CD4-positive, alpha-beta T cell treated with Interleukin-15 for 4 hours (primary cell): ENCODE measurements at regions not wholly inside any gene's neighbourhood (a gene's known extent, or its start where the extent isn't known, plus 50 kb on each side); places are given as distances from the start of the nearest gene placed in this dataset.

Experiments
- DNase-seq: peaks from one replicate; pipeline ENCODE4 v3.0.0-alpha.2; 2020; ENCODE audit warnings: low spot score

- no peak for DNase-seq
These were observed 49.9 kb upstream of the ATP2B2 start for GRCh38 chr3:10555263-10555662.

- no peak for DNase-seq
These were observed 50.9 kb upstream of the ATP2B2 start for GRCh38 chr3:10556312-10556711.

GRCh38 chr3:10557250-10557649 is 51.9 kb upstream of the ATP2B2 start:
- no peak for DNase-seq

DNA sequence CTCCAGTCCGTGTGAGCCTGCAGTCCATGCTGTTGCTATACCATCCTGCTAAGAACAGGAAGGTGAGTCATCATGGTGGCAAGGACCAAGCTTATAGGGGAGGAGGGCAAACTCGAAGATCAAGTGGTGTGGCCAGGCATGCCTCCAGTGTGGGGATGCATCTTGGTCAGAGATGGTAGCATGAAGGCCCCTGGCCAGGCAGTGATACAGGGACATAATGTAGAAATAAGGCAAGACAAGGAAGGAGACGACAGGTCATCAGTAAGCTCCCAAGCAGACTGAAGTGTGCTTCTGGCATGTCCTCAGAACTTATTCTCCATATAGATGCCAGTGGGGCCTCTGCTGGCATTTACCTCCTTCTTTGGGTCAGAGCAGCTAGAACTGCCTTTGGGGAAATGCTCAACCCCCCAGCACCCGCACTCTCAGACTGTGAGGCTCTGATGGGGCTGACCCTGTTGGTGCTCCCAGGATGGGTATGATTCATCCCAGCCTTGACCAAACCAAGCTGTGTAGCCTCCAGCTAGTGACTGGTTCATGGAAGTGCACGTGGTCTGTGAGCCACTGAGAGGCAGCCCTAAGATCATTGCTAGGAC is 52.5 kb upstream of the ATP2B2 start:
- DNase-seq: no peak

DNA sequence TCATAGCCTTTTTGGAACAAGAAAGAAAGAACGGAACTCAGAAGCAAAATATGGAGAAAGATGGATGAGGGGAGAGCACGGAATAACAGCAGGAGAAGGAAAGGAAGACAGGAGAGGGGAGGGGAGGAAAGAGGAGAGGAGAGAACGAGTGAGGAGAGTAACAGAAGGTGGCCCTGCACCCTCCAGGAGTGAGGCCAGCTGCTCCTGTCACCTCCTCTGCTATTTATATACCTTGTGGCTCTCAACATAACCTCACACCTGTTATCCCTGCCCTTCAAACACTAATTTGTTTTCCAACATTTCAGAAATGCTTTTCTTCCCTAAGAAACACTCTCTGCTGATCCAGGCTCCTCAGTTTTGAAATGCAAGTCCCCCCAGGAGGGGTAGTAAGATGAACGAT is 53.4 kb upstream of the ATP2B2 start:
- no peak for DNase-seq

DNA sequence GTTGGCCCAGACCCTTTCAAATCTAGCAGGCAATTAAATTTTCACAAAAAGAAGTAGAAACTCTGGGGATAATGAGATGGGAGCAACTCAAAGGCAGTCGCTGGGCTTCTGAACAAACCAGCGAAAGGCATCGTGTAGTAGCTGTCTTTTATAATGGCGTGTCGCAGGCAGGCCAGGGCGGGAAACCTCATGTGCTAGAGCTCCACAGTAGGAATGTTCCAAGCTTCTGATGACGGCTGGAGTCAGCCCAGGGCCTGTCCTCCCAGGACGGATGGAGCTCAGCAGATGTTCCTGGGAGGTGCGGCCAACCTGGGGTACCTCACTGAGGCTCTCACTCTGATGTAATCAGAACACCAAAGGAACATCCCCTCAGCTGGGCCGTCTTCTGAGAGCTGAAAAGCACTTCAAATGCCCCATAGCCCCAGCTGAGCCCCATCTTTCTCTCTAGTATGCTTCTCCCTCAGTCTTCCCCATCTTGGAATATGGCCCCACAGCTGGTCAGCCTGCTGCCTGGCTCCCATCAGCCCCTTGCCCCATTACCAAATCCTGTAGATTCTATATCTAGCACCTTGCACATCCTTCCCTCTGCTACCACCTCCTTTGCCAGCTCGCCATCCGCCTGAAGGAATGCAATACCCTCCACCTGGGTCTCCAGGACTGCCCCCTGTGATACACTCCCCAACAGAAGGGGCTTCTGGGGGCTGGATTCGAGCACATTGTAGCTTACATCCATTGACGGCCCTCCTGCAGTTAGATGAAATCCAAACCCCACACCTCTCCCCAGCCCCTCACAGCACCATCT is 54.9 kb upstream of the ATP2B2 start:
- DNase-seq: no peak

DNA sequence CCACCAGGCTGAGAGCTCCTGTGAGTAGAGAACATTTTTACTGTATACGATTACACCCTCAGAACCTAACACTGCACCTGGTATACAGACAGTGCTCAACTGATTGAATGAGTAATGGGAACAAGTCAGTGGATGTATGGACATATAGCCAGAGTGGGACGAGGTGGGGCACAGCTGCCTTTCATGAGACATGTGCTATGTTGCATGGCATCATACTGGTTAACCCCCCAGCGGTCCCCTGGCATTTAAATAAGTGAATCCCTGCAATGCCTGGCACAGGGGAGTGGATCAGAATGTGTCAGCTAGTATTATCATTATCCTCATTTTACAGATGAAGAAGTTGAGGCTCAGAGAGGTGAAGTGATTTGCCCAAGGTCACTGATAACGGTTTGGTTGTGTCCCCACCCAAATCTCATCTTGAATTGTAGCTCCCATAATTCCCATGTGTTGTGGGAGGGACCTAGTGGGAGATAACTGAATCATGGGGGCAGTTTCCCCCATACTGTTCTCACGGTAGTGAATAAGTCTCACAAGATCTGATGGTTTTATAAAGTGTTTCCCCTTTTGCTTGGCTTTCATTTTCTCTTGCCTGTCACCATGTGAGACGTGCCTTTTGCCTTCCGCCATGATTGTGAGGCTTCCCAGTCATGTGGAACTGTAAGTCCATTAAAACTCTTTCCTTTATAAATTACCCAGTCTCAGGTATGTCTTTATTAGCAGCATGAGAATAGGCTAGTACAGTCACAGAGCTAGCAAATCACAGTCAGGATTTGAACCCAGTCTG is 56.0 kb upstream of the ATP2B2 start:
- DNase-seq: no peak

DNA sequence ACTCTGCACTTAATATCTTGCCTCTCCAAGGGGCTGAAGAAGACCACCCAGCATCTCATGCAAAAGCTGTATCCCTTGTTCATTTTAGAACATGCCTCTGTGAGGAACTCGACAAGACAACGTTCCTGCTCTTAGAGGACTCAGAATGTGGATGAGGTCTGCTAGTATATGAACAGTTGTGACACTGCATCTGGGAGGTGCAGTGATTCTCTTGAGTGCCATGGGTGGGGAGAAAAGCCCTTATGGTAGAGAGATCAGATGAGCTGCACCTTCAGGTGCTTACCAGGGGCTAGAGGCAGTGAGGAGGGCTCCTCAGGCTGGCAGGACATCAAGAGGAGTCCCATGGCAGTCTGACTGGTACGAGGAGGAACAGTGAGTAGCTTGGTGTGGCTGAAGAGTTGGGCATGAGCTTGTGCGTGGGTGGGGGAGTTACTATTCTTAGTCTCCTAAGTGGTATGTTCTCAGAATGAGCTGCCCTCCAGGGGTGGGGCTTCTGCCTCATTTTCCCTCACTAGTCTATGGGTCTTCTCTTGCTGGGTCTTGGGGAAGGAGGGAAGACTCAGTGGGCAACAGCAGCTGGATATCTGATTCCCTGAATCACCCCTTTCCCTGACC is 56.7 kb upstream of the ATP2B2 start:
- DNase-seq: no peak

- DNase-seq: no peak
These were observed 58.0 kb upstream of the ATP2B2 start for GRCh38 chr3:10563396-10563795.

GRCh38 chr3:10565814-10566213 is 60.4 kb upstream of the ATP2B2 start:
- no peak for DNase-seq

- no peak for DNase-seq
These were observed 61.1 kb upstream of the ATP2B2 start for GRCh38 chr3:10566451-10566850.

- DNase-seq: no peak
These were observed 63.2 kb upstream of the ATP2B2 start for GRCh38 chr3:10568549-10568948.

DNA sequence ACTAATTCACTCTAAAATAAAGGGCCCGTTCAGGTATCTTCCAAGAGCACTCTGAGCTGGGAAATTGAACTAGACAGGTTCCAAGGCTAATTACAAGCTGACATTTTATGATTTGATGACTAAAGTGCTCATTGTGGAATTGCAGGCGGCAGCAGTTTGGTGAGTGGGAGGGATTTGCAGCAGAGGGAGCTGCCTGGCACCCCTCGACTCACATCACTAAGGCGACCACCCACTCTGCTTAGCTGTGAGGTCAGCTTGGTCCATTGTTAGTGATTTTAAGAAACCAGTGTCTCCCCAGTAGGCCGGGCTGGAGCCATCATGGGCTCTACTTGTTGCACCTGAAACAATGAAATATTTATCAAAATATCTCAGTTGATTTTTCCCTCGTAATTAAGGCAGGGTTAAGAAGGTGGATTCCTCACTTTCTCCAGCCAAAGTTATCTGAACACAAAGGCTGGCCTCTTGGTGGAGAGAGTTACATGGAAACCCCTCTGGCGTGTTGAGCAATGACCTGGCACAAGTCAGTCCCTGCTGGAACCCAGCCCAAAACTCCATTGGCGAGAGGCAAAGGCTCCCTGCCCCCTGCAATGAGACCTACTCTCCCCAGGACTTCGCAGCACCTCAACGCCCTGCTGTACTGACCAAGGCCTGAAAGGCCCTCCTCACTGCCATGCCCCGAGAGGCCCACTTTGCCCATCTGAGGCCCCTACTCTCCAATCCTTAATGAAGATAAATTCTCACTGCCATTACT is 65.0 kb upstream of the ATP2B2 start:
- no peak for DNase-seq

DNA sequence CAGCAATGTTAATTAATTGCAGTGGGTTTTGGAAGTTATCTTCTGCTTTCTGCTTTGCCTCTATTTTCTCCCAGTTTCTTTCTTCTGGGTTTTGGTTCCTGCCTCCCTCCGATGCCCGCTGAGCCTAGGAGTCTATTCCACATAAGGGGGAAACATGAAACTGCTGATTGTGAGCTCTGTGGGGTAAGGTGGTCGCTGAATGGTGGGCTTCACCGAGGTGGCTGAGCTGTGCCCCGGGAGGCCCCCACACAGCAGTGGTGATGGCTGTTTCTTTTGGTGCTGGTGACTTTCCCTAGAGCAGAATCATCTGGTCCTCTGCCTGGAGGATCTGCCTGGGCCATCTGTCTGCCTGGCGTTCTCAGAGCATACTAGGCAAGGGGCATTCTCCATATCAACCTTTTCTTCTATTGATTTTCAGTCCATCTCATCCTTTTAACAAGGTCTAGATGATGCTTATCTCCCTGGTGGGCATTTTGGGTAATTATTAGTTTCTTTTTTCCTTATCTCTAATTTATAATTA is 68.8 kb upstream of the ATP2B2 start:
- no peak for DNase-seq

DNA sequence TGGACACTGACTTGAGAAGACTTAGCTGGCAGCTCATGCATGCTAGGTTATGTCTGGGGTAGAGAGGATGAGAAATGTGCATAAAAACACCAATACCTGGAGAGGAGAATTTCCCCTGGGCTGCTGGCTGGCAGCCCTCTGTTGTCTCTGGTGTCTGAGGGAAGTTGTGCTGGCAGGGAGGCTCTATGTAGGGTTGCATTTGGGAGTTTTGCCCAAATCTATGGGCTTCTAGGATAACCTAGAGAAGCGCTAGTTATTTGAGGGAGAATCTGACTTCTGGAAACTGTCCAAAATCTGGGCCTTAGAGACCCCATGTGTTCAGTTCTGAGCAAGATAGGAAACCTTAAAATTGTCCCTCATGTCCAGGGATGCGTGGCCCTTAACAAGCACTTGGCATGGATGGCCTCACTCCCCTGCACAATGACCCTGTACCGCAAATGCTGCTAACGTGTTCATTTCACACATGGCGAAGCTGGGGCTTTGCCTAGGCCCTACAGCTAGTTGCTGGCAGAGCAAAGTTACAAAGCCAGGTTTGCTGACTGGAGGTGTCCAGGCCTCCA is 70.3 kb upstream of the ATP2B2 start:
- no peak for DNase-seq

- DNase-seq: no peak
These were observed 72.1 kb upstream of the ATP2B2 start for GRCh38 chr3:10577486-10577885.

GRCh38 chr3:10580426-10580825 is 75.0 kb upstream of the ATP2B2 start:
- DNase-seq: no peak

GRCh38 chr3:10581251-10581650 is 75.9 kb upstream of the ATP2B2 start:
- no peak for DNase-seq

DNA sequence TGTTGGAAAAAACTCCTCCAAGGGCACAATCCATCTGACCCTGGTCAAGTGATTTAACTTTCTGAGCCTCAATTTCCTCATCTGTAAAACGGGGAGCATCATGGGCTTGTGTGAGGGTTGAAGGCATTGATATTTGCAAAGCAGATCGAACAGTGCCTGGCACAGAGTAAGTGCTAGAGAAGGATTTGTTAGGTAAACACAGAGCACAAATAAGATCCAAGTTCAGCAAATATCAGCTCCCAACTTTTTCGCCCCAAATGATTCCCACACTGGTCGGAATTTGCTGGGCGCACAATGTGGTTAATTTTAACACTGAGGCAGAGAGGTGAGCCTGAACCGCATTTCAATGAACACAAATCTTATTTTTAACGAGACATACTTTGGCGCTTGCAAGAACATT is 76.3 kb upstream of the ATP2B2 start:
- no peak for DNase-seq

DNA sequence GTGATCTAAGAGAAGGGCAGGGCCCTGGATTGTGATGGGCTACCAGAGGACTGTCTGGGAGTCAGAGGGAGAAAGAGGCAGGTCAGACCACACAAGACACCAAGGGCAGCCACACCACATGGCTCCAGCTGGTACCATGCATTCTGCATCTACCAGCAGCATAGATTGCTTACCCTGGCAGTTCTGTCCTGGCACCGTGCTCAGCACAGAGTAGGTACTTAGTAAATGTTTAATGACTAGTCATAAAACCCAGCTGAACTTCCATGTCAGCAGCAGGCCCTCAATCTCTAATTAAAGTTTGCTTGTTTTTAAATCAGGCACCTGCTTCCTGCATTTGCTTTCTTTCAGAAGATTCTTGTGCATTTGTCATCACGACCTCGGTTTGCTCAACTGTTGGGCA is 77.3 kb upstream of the ATP2B2 start:
- DNase-seq: no peak
